Neural cell (in vitro differentiated cells): ENCODE measurements at regions not wholly inside any gene's neighbourhood (a gene's known extent, or its start where the extent isn't known, plus 50 kb on each side); places are given as distances from the start of the nearest gene placed in this dataset.

Experiments
- H2AFZ ChIP-seq: fragments of 200-600, 300-800 bp; sonication (generic), shearing (Covaris generic); 2 replicates; pipeline ENCODE4 v1.6.0; 2014; ENCODE audit warnings: low read depth, mild to moderate bottlenecking, antibody characterized with exemption, low read length, moderate library complexity
- H3F3A ChIP-seq: fragments of 200-600 bp; shearing (Covaris generic); 2 replicates; pipeline ENCODE4 v1.6.1; 2016; ENCODE audit warnings: mild to moderate bottlenecking, moderate library complexity, mixed read lengths, antibody characterized with exemption, low read length; ENCODE audit not compliant: insufficient read depth, poor library complexity, severe bottlenecking
- H3K27ac ChIP-seq: fragments of 200-600, 300-800 bp; sonication (generic), shearing (Covaris generic); 2 replicates; pipeline ENCODE4 v1.5.1; 2014; ENCODE audit warnings: mild to moderate bottlenecking, low read length, moderate library complexity
- H3K27me3 ChIP-seq: fragments of 300-800, 200-600 bp; sonication (generic), shearing (Covaris generic); 2 replicates; pipeline ENCODE4 v1.6.0; 2014; ENCODE audit warnings: mild to moderate bottlenecking, low read depth, low read length, moderate library complexity; ENCODE audit not compliant: insufficient read depth
- H3K36me3 ChIP-seq: fragments of 300-800, 200-600 bp; sonication (generic), shearing (Covaris generic); 2 replicates; pipeline ENCODE4 v1.5.1; 2014; ENCODE audit warnings: mild to moderate bottlenecking, antibody characterized with exemption, low read length, moderate library complexity; ENCODE audit not compliant: insufficient read depth
- H3K4me2 ChIP-seq: fragments of 300-800, 200-600 bp; sonication (generic), shearing (Covaris generic); 2 replicates; pipeline ENCODE4 v1.6.0; 2014; ENCODE audit warnings: mild to moderate bottlenecking, low read length
- H3K4me3 ChIP-seq: fragments of 300-800, 200-600 bp; sonication (generic), shearing (Covaris generic); 2 replicates; pipeline ENCODE4 v1.5.1; 2014; ENCODE audit warnings: mild to moderate bottlenecking, low read length, moderate library complexity
- H3K79me2 ChIP-seq: fragments of 200-600 bp; shearing (Covaris generic); replicated peaks from 2 replicates; pipeline ENCODE4 v1.6.0; 2014; ENCODE audit warnings: mild to moderate bottlenecking, low read length, moderate library complexity; ENCODE audit not compliant: insufficient read depth
- H3K9ac ChIP-seq: fragments of 300-800, 200-600 bp; sonication (generic), shearing (Covaris generic); 2 replicates; pipeline ENCODE4 v1.6.1; 2016; ENCODE audit warnings: mild to moderate bottlenecking, low read length, mixed read lengths
- H3K9me2 ChIP-seq: fragments of 200-600 bp; shearing (Covaris generic); 2 replicates; pipeline ENCODE4 v1.6.1; 2016; ENCODE audit warnings: mild to moderate bottlenecking, low read length, mixed read lengths; ENCODE audit not compliant: insufficient read depth
- H3K9me3 ChIP-seq: fragments of 200-600, 300-800 bp; sonication (generic), shearing (Covaris generic); 2 replicates; pipeline ENCODE4 v1.6.1; 2016; ENCODE audit warnings: mild to moderate bottlenecking, mixed run types, low read length, moderate library complexity, mixed read lengths
- H4K20me1 ChIP-seq: fragments of 200-600 bp; shearing (Covaris generic); 2 replicates; pipeline ENCODE4 v1.6.1; 2016; ENCODE audit warnings: mild to moderate bottlenecking, mixed run types; ENCODE audit not compliant: insufficient read depth
- EP300 ChIP-seq: fragments of 450-650 bp; conservative IDR thresholded peaks from 2 replicates; pipeline ENCODE4 v1.6.1; 2014; ENCODE audit warnings: antibody characterized with exemption, mild to moderate bottlenecking, moderate library complexity; ENCODE audit not compliant: poor library complexity, severe bottlenecking
- EZH2 ChIP-seq: fragments of 200-600, 300-800 bp; shearing (Covaris generic), sonication (generic); IDR thresholded peaks from 2 replicates; pipeline ENCODE4 v1.6.1; 2014; ENCODE audit warnings: antibody characterized with exemption, low read length, borderline replicate concordance, mild to moderate bottlenecking; ENCODE audit not compliant: insufficient read depth, poor library complexity, severe bottlenecking
- MXI1 ChIP-seq: fragments of 450-650 bp; conservative IDR thresholded peaks from 2 replicates; pipeline ENCODE4 v1.6.1; 2014; ENCODE audit warnings: antibody characterized with exemption, mild to moderate bottlenecking; ENCODE audit not compliant: poor library complexity, severe bottlenecking
- POLR2AphosphoS5 ChIP-seq: IDR thresholded peaks from 2 replicates; pipeline ENCODE4 v1.6.1; 2012
- RAD21 ChIP-seq: fragments of 450-650 bp; conservative IDR thresholded peaks from 2 replicates; pipeline ENCODE4 v1.6.1; 2014; ENCODE audit warnings: antibody characterized with exemption, mild to moderate bottlenecking, moderate library complexity
- SMC3 ChIP-seq: fragments of 450-650 bp; conservative IDR thresholded peaks from 2 replicates; pipeline ENCODE4 v1.6.1; 2014; ENCODE audit warnings: antibody characterized with exemption, mild to moderate bottlenecking, moderate library complexity; ENCODE audit not compliant: poor library complexity
- TAF1 ChIP-seq: IDR thresholded peaks from 2 replicates; pipeline ENCODE4 v1.6.1; 2012; ENCODE audit warnings: low read depth
- TF ChIP-seq, protein P1 (sequence below): fragments of 450-650 bp; IDR thresholded peaks from 2 replicates; pipeline ENCODE4 v1.5.1; 2014; ENCODE audit warnings: antibody characterized with exemption, mild to moderate bottlenecking, moderate library complexity; ENCODE audit not compliant: poor library complexity, severe bottlenecking
- TF ChIP-seq, protein P2 (sequence below): IDR thresholded peaks from 2 replicates; pipeline ENCODE4 v1.6.1; 2012; ENCODE audit warnings: borderline replicate concordance

DNA sequence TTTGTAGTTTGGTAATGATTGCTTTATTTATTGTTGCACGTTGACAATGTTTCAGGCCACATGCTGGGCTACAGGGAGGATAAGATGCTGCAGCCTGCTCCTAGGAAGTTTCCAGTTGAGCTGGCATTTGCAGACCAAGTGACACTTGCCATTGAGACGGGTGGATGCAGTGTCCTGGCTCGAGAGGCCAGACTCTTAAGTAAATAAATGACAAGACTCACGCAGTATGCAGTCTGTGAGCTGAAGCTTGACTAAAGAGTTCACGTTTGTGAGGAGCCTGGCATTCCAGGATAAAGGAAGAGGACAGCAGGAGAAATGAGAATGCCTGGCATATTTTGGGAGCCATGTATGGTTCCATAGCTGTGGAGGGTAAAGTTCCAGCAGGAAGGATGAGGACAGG, 105.8 kb downstream of the BAMBI start:
- no peaks in the 10 kb centered on the region for H3K79me2 ChIP-seq
- no peaks in the 10 kb centered on the region for H3K9me2 ChIP-seq
- no peaks in the 10 kb centered on the region for H3K36me3 ChIP-seq
- H3K9ac ChIP-seq = no peak overlapping the region
- H3K9me3 ChIP-seq = no peaks in the 10 kb centered on the region
- H3K4me3 ChIP-seq = no peak overlapping the region
- H3K4me2 ChIP-seq = no peak overlapping the region
- no peaks in the 10 kb centered on the region for H3F3A ChIP-seq
- no peaks in the 10 kb centered on the region for H3K27me3 ChIP-seq
- no peaks in the 10 kb centered on the region for H4K20me1 ChIP-seq
- H2AFZ ChIP-seq = no peak overlapping the region
- TF ChIP-seq EP300 (no peak), EZH2 (no peak), MXI1 (no peak), POLR2AphosphoS5 (no peak), SMC3 (no peak), TAF1 (no peak)
- TF ChIP-seq, protein P1, sequence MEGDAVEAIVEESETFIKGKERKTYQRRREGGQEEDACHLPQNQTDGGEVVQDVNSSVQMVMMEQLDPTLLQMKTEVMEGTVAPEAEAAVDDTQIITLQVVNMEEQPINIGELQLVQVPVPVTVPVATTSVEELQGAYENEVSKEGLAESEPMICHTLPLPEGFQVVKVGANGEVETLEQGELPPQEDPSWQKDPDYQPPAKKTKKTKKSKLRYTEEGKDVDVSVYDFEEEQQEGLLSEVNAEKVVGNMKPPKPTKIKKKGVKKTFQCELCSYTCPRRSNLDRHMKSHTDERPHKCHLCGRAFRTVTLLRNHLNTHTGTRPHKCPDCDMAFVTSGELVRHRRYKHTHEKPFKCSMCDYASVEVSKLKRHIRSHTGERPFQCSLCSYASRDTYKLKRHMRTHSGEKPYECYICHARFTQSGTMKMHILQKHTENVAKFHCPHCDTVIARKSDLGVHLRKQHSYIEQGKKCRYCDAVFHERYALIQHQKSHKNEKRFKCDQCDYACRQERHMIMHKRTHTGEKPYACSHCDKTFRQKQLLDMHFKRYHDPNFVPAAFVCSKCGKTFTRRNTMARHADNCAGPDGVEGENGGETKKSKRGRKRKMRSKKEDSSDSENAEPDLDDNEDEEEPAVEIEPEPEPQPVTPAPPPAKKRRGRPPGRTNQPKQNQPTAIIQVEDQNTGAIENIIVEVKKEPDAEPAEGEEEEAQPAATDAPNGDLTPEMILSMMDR = no peak
- H3K27ac ChIP-seq = no peak overlapping the region

DNA sequence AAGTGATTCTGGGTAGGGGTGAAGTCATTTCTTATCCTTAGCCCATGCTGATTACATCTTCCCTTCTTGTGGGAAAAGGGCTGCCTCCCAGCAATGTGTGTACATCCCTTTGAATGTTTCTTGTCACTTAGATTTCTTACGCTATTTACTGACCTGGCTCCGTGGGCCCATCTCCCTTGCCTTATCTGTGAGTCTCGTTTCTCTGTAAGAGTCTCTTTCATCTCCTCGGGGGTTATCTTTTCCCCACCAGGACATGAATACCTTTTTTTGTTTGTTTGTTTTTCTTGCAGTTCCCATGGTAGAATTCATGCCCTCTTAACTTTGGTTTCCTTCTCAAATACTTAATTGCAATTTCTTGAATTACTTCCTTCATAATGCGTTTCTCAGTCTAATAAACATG, 107.7 kb downstream of the BAMBI start:
- Histone ChIP-seq H3K9ac (no peak overlapping the region), H3K4me2 (no peak overlapping the region), H3K27ac (no peak overlapping the region), H3K9me2 (no peaks in the 10 kb centered on the region), H3K9me3 (no peaks in the 10 kb centered on the region), H3K79me2 (no peaks in the 10 kb centered on the region), H2AFZ (no peak overlapping the region), H3F3A (no peaks in the 10 kb centered on the region), H3K4me3 (no peak overlapping the region), H4K20me1 (no peaks in the 10 kb centered on the region), H3K36me3 (no peaks in the 10 kb centered on the region), H3K27me3 (no peaks in the 10 kb centered on the region)
- TF ChIP-seq, protein P1 = no peak
- no peak for TF ChIP-seq MXI1
- no peak for TF ChIP-seq POLR2AphosphoS5
- TF ChIP-seq SMC3 = no peak
- no peak for TF ChIP-seq RAD21
- no peak for TF ChIP-seq EP300
- no peak for TF ChIP-seq EZH2
- TF ChIP-seq, protein P2, sequence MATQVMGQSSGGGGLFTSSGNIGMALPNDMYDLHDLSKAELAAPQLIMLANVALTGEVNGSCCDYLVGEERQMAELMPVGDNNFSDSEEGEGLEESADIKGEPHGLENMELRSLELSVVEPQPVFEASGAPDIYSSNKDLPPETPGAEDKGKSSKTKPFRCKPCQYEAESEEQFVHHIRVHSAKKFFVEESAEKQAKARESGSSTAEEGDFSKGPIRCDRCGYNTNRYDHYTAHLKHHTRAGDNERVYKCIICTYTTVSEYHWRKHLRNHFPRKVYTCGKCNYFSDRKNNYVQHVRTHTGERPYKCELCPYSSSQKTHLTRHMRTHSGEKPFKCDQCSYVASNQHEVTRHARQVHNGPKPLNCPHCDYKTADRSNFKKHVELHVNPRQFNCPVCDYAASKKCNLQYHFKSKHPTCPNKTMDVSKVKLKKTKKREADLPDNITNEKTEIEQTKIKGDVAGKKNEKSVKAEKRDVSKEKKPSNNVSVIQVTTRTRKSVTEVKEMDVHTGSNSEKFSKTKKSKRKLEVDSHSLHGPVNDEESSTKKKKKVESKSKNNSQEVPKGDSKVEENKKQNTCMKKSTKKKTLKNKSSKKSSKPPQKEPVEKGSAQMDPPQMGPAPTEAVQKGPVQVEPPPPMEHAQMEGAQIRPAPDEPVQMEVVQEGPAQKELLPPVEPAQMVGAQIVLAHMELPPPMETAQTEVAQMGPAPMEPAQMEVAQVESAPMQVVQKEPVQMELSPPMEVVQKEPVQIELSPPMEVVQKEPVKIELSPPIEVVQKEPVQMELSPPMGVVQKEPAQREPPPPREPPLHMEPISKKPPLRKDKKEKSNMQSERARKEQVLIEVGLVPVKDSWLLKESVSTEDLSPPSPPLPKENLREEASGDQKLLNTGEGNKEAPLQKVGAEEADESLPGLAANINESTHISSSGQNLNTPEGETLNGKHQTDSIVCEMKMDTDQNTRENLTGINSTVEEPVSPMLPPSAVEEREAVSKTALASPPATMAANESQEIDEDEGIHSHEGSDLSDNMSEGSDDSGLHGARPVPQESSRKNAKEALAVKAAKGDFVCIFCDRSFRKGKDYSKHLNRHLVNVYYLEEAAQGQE = no peak
- TF ChIP-seq TAF1 = no peak
